IPS-18a (cell line): ENCODE measurements at regions not wholly inside any gene's neighbourhood (a gene's known extent, or its start where the extent isn't known, plus 50 kb on each side); places are given as distances from the start of the nearest gene placed in this dataset.
"Not testable (repeated sequence)": the region's sequence is repeated elsewhere in the genome, so short reads cannot be mapped to it uniquely, and the experiment has no call there.

ENCODE experiments used
- H3K27ac ChIP-seq: one replicate; pipeline ENCODE4 v1.5.1; 2013; ENCODE audit warnings: low read length
- H3K27me3 ChIP-seq: one replicate; pipeline ENCODE4 v1.6.1; 2013; ENCODE audit warnings: mild to moderate bottlenecking, low read length; ENCODE audit not compliant: control insufficient read depth, insufficient read depth
- H3K36me3 ChIP-seq: one replicate; pipeline ENCODE4 v1.6.1; 2013; ENCODE audit warnings: low read depth, low read length; ENCODE audit not compliant: control insufficient read depth
- H3K4me1 ChIP-seq: one replicate; pipeline ENCODE4 v1.6.1; 2013; ENCODE audit warnings: low read depth, low read length; ENCODE audit not compliant: control insufficient read depth
- H3K4me3 ChIP-seq: one replicate; pipeline ENCODE4 v1.5.1; 2013; ENCODE audit warnings: low read length
- H3K9ac ChIP-seq: one replicate; pipeline ENCODE4 v1.6.1; 2013; ENCODE audit warnings: mild to moderate bottlenecking, low read length, moderate library complexity
- H3K9me3 ChIP-seq: one replicate; pipeline ENCODE4 v1.6.1; 2013; ENCODE audit warnings: low read depth, low read length; ENCODE audit not compliant: control insufficient read depth

- no peaks in the 10 kb centered on the region for H3K36me3 ChIP-seq
- H3K9ac ChIP-seq, result no peak overlapping the region
- no peaks in the 10 kb centered on the region for H3K27me3 ChIP-seq
- no peak overlapping the region for H3K27ac ChIP-seq
- H3K4me3 ChIP-seq, result no peak overlapping the region
- H3K9me3 ChIP-seq, result peaks cover 5% of the 10 kb centered on the region
- peaks cover 5% of the 10 kb centered on the region for H3K4me1 ChIP-seq
Measured at GRCh38 chr12:124218243-124218560, 76.7 kb upstream of the RFLNA start.

DNA sequence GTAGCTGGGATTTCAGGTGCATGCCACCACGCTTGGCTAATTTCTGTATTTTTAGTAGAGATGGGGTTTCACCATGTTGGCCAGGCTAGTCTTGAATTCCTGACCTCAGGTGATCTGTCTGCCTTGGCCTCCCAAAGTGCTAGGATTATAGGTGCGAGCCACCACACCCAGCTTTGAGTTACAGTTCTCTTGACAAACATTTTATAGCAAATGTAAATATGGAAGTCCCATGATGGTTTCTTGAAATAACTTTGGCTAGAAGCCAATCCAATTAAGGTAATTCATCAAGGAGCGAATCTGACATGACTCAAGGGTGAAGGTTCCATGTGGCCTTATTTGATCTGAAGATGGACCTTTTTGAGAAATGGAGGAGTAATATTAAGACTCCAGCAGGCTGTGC lies 76.2 kb upstream of the RFLNA start:
- H3K9me3 ChIP-seq, H3K27ac ChIP-seq, H3K4me3 ChIP-seq, H3K4me1 ChIP-seq, H3K36me3 ChIP-seq, H3K9ac ChIP-seq, H3K27me3 ChIP-seq: not testable (repeated sequence)

GRCh38 chr12:124222368-124223245 lies 72.3 kb upstream of the RFLNA start:
- no peaks in the 10 kb centered on the region for H3K9me3 ChIP-seq
- H3K27me3 ChIP-seq, result no peaks in the 10 kb centered on the region
- no peak overlapping the region for H3K4me3 ChIP-seq
- no peak overlapping the region for H3K9ac ChIP-seq
- H3K4me1 ChIP-seq, result peaks cover 5% of the 10 kb centered on the region
- H3K36me3 ChIP-seq, result no peaks in the 10 kb centered on the region
- H3K27ac ChIP-seq, result no peak overlapping the region

DNA sequence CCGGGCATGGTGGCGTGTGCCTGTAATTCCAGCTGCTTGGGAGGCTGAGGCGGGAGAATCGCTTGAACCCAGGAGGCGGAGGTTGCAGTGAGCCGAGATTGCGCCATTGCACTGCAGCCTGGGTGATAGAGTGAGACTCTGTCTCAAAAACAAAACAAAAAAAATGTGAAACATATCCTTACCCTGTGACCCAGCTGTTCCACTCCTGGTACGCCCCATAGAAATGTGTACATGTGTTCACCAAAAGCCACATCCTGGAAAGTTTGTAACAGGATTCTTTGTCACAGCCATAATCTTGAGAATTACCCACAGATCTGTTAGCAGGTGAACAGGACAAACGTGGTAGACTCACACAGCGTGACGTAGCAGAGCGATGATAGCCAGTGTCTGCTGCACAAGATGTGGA lies 71.2 kb upstream of the RFLNA start:
- H3K27ac ChIP-seq, H3K4me1 ChIP-seq, H3K4me3 ChIP-seq, H3K36me3 ChIP-seq, H3K9me3 ChIP-seq, H3K9ac ChIP-seq, H3K27me3 ChIP-seq: not testable (repeated sequence)

DNA sequence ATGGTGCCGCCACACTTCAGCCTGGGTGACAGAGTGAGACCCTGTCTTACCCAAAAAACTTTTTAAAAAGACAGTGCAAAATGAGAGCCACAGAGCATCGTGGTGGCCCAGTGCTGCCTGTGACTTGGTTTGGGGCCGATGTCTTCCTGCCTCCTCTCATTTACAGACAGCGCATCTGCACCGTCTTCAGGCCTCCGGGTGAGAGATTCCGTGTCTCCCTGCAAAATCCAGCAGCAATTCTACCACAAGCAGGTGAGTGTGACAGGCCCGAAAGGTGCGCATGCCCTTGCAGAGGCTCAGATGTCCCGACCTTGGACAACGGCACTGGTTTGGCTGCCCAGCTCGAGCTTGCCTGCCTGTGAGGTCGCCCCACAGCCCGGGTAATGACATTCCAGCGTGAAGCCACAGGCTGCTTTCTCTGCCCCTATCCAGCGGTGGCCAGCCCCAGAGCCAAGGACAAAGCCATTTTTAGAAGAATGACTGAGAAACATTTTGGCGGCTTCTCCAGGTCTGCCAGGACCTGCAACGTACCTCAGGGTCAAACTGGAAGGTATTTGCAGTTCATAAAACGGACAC lies 70.3 kb upstream of the RFLNA start:
- H3K36me3 ChIP-seq, result no peaks in the 10 kb centered on the region
- H3K27ac ChIP-seq, result no peak overlapping the region
- H3K4me1 ChIP-seq, result no peaks in the 10 kb centered on the region
- H3K9me3 ChIP-seq, result no peaks in the 10 kb centered on the region
- no peak overlapping the region for H3K4me3 ChIP-seq
- H3K9ac ChIP-seq, result no peak overlapping the region
- no peaks in the 10 kb centered on the region for H3K27me3 ChIP-seq

DNA sequence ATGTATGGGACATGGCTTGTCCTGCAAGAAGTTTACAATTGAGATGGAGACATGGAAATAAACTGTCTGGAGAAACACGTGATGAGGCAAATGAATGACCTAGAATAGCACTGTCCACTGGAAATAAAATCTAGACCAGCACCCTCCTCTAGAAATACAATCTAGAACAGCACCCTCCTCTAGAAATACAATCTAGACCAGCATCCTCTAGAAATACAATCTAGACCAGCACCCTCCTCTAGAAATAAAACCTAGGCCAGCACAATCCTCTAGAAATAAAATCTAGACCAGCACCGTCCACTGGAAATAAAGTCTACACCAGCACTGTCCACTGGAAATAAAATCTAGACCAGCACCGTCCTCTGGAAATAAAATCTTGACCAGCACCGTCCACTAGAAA lies 69.2 kb upstream of the RFLNA start:
- no peaks in the 10 kb centered on the region for H3K27me3 ChIP-seq

GRCh38 chr12:124227951-124228711 lies 66.8 kb upstream of the RFLNA start:
- H3K4me1 ChIP-seq, result no peaks in the 10 kb centered on the region
- H3K4me3 ChIP-seq, result no peak overlapping the region
- H3K27me3 ChIP-seq, result no peaks in the 10 kb centered on the region
- no peaks in the 10 kb centered on the region for H3K36me3 ChIP-seq
- no peak overlapping the region for H3K27ac ChIP-seq
- H3K9me3 ChIP-seq, result no peaks in the 10 kb centered on the region
- no peak overlapping the region for H3K9ac ChIP-seq

More for the DNA sequence above, 69.2 kb upstream of the RFLNA start:
- H3K4me3 ChIP-seq, result no peak overlapping the region
- H3K4me1 ChIP-seq, result no peaks in the 10 kb centered on the region
- H3K9ac ChIP-seq, result no peak overlapping the region
- no peaks in the 10 kb centered on the region for H3K36me3 ChIP-seq
- no peaks in the 10 kb centered on the region for H3K9me3 ChIP-seq
- H3K27ac ChIP-seq, result no peak overlapping the region

- Histone ChIP-seq H3K27ac (no peak overlapping the region), H3K36me3 (no peaks in the 10 kb centered on the region), H3K27me3 (no peaks in the 10 kb centered on the region), H3K4me3 (no peak overlapping the region), H3K9ac (no peak overlapping the region), H3K4me1 (no peaks in the 10 kb centered on the region), H3K9me3 (no peaks in the 10 kb centered on the region)
Measured at GRCh38 chr12:124229520-124229919, 65.4 kb upstream of the RFLNA start.

- H3K9me3 ChIP-seq, result no peaks in the 10 kb centered on the region
- no peaks in the 10 kb centered on the region for H3K4me1 ChIP-seq
- no peak overlapping the region for H3K27ac ChIP-seq
- no peak overlapping the region for H3K9ac ChIP-seq
- no peaks in the 10 kb centered on the region for H3K36me3 ChIP-seq
- H3K4me3 ChIP-seq, result no peak overlapping the region
- H3K27me3 ChIP-seq, result no peaks in the 10 kb centered on the region
Measured at GRCh38 chr12:124230117-124230757, 64.7 kb upstream of the RFLNA start.

- no peak overlapping the region for H3K4me3 ChIP-seq
- H3K9me3 ChIP-seq, result no peaks in the 10 kb centered on the region
- no peak overlapping the region for H3K27ac ChIP-seq
- no peaks in the 10 kb centered on the region for H3K36me3 ChIP-seq
- no peaks in the 10 kb centered on the region for H3K4me1 ChIP-seq
- no peaks in the 10 kb centered on the region for H3K27me3 ChIP-seq
- H3K9ac ChIP-seq, result no peak overlapping the region
Measured at GRCh38 chr12:124230789-124231188, 64.1 kb upstream of the RFLNA start.

- Histone ChIP-seq H3K36me3 (no peaks in the 10 kb centered on the region), H3K9me3 (no peaks in the 10 kb centered on the region), H3K9ac (no peak overlapping the region), H3K4me1 (no peaks in the 10 kb centered on the region), H3K4me3 (no peak overlapping the region), H3K27ac (no peak overlapping the region), H3K27me3 (no peaks in the 10 kb centered on the region)
Measured at GRCh38 chr12:124231980-124232653, 62.8 kb upstream of the RFLNA start.
